Epithelial cell of proximal tubule (primary cell): ENCODE measurements at regions not wholly inside any gene's neighbourhood (a gene's known extent, or its start where the extent isn't known, plus 50 kb on each side); places are given as distances from the start of the nearest gene placed in this dataset.
"Not testable (repeated sequence)": the region's sequence is repeated elsewhere in the genome, so short reads cannot be mapped to it uniquely, and the experiment has no call there.

ENCODE experiments used
- DNase-seq: peaks from one replicate; pipeline ENCODE4 v3.0.0-alpha.2; 2011; ENCODE audit warnings: low read depth
- H3K4me3 ChIP-seq: 2 replicates; pipeline ENCODE4 v1.5.1; 2011; ENCODE audit warnings: low read depth, mild to moderate bottlenecking, low read length
- TF ChIP-seq, protein P1 (sequence below): conservative IDR thresholded peaks from 2 replicates; pipeline ENCODE4 v1.5.1; 2012; ENCODE audit warnings: low read depth, mild to moderate bottlenecking, low read length

DNA sequence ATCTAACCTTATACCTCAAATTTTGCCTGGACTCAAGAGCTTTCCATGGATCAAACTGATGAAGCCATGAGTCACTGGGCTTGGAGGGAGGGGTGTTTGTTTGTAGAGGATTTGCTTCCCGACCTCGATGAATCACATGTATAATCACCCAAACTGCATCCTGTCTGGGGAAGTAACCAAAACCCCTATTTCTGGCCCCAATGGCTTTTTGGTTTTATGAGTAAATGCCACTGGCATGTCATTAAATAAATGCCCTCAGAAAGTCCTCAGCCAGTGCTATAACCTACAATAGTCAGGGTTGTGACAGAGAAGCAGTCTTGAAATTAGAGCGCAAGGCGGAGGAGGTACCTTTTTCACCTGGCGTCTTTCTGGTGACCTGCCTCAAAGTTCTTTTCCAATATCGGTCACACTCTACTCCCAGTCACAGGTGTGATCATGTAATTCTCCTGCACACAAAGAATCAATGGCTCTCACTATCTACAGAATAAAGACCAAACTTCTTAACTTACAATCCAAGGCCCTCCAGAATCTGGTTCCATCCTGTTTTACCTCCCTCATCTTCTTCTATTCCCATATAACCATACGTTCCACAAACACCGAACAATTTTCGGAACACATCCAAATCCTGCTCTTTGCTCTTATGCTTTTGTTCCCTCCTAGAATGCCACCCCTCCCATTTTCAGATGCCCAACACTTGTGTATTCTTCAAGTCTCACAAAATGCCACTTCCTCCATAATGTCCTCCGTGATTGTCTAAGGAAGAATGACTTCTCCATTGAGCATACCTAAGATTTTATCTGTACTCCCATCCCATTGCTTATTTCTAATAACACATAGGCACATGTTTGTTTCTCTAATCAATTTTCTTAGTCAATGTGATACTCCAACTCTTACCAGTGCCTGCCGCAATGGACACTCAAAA is 81.3 kb upstream of the BLID start:
- no peak overlapping the region for H3K4me3 ChIP-seq
- peak; percentile 69 for DNase-seq
- TF ChIP-seq, protein P1, sequence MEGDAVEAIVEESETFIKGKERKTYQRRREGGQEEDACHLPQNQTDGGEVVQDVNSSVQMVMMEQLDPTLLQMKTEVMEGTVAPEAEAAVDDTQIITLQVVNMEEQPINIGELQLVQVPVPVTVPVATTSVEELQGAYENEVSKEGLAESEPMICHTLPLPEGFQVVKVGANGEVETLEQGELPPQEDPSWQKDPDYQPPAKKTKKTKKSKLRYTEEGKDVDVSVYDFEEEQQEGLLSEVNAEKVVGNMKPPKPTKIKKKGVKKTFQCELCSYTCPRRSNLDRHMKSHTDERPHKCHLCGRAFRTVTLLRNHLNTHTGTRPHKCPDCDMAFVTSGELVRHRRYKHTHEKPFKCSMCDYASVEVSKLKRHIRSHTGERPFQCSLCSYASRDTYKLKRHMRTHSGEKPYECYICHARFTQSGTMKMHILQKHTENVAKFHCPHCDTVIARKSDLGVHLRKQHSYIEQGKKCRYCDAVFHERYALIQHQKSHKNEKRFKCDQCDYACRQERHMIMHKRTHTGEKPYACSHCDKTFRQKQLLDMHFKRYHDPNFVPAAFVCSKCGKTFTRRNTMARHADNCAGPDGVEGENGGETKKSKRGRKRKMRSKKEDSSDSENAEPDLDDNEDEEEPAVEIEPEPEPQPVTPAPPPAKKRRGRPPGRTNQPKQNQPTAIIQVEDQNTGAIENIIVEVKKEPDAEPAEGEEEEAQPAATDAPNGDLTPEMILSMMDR = no peak

DNA sequence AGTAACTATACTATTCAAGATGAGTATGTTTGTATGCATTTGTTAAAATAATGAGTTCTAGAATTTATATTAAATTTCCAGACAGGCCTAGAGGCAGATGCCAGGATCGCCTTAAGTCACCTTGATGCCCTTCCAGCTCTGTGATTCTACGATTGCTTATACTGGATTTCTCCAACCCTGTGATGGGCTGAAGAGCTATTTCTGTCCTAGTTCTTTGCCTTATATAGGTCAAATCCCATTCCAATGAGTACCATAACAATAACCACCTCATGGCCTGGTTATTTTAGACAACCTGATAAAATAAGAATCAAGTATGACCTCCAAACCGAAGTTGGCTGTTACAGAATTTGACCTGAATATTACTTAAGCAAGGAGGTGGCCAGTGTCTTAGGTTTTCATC is 79.8 kb upstream of the BLID start:
- no peak overlapping the region for H3K4me3 ChIP-seq
- TF ChIP-seq, protein P1 = no peak

DNA sequence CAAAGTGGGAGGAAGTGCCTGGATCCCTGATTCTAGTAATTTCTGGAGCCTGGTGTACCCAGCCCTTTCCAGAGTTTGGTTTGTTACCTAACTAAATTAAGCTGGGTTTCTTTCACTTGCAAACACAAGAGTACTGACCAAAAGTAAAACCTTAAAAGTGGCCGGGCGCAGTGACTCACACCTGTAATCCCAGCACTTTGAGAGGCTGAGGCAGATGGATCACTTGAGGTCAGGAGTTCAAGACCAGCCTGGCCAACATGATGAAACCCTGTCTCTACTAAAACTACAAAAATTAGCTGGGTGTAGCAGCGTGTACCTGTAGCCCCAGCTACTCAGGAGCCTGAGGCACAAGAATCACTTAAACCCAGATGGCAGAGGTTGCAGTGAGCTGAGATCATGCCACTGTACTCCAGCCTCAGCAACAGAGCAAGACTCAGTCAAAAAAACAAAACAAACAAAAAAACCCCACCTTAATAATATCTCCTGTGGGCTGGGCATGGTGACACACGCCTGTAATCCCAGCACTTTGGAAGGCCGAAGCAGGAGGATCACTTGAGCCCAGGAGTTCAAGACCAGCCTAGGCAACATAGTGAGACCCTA is 78.0 kb upstream of the BLID start:
- DNase-seq = not testable (repeated sequence)

More for the DNA sequence above, 79.8 kb upstream of the BLID start:
- DNase-seq = no peak

DNA sequence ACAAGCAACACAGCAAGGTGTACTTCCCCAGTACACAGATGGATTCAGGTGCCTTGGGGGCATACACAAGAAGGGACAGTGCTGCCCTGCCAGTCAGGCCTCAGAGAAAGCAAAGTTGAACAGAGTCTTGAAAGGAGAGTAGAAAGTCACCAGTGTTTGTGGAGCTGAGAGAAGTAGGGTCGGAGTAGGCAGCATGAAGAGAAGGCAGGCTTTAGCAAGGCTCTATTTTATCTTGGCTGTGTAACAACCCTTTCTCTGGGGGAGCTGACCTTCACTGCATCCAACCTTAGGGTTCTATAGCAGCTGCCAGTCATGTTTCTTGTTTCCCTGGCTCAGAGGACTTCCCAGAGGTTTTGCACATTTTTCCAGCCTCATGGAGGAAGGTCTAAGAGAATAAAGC is 77.4 kb upstream of the BLID start:
- DNase-seq = no peak
- H3K4me3 ChIP-seq = no peak overlapping the region
- TF ChIP-seq, protein P1 = no peak

More for the DNA sequence above, 78.0 kb upstream of the BLID start:
- not testable (repeated sequence) for H3K4me3 ChIP-seq

DNA sequence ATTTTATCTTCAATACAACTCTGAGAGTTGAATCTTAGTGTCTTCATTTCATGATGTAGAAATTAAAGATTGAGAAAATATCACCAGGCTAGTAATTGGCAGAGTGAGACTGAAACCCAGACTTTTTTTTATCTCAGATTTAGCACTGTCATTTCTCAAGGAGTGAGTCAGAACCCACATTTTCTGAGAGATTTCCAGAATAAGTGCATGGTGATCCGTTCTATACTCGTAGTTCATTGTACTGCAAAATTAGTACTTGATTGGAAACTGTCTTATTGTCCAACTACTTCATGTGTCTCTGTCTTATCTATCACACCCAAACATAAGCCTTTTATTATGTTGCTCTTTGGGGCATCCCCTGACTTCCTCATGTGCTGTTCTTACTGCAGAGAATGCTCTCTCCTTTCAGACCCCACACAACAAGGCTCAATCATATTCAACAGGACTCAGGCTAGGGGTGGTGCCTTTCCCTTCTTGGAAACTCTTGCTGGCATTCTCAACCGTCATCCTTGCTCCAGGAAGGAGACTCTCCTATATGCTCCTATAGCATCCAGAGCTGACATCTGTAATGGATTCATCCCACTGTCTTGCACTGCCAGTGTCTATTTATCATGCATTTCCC is 76.7 kb upstream of the BLID start:
- TF ChIP-seq, protein P1 = no peak
- DNase-seq = no peak
- H3K4me3 ChIP-seq = no peak overlapping the region

DNA sequence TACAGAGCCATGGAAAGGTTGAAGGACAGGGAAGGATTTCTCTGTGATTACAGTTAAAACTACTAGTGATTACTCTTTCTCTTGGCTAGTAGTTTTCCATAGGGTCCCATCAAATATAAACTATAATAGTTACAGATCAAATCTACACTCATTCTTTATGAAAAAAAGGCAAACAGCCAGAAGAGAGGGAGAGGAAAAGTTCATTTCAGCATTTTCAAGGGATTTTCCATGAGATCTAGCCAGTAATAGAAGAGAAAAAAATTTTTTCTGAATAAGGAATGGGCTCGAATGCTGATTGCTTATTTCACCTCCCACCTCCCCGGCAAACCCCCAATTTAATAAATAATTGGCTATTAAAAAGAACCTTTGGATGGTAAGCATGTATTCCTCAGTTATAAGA is 74.8 kb upstream of the BLID start:
- no peak overlapping the region for H3K4me3 ChIP-seq
- TF ChIP-seq, protein P1 = no peak
- DNase-seq = no peak

DNA sequence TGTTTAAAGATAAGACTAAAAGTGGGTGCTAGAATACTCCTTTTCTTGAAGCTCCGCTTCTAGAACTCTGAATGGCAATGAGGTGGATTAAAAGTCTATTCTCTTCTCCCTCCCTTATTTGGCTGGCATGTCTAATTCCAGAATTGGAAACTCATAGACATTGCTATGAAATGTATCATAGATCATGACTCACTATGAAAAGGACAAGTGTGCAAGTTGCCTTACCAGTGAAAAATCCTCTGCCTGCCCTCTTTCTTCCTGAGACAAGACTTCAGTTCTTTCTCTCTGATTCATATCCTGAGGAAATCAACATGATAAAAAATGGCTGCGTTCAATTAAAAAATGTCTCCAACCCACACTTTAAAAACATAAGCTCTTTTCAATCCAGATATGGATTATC is 73.2 kb upstream of the BLID start:
- DNase-seq = peak; percentile 73
- TF ChIP-seq, protein P1 = no peak

More for the DNA sequence above, 73.2 kb upstream of the BLID start:
- no peak overlapping the region for H3K4me3 ChIP-seq
